ENCODE measurements at regions not wholly inside any gene's neighbourhood (a gene's known extent, or its start where the extent isn't known, plus 50 kb on each side); places are given as distances from the start of the nearest gene placed in this dataset.

- H3K4me1 ChIP-seq (ENCODE audit: insufficient read depth), result no peaks in the 10 kb centered on the region
- no peaks in the 10 kb centered on the region for H3K36me3 ChIP-seq
- intact Hi-C loops (cut with DNase I), result no loop called here
- WGBS, 3 donors, result 51 to 73% (median 71%) methylated on average over 3 of the region's 3 CpGs
- no peak overlapping the region for H3K4me3 ChIP-seq
- no peak overlapping the region for H3K27ac ChIP-seq
- no peak for TF ChIP-seq POLR2A (IDR thresholded peaks at IDR 0.05)
- no peak for TF ChIP-seq EP300 (IDR thresholded peaks at IDR 0.05)
- no peak for TF ChIP-seq CTCF (IDR thresholded peaks at IDR 0.05)
- no peaks in the 10 kb centered on the region for H3K27me3 ChIP-seq
- H3K9me3 ChIP-seq, result no peaks in the 10 kb centered on the region
- no peak for DNase-seq
These were observed 186.0 kb upstream of the WDFY3 start for GRCh38 chr4:85152480-85152879.

- 43 to 96% (median 93%) methylated on average over 1 of the region's 1 CpG for WGBS, 3 donors
- H3K36me3 ChIP-seq, result no peaks in the 10 kb centered on the region
- TF ChIP-seq EP300 (IDR thresholded peaks at IDR 0.05) (no peak), CTCF (IDR thresholded peaks at IDR 0.05) (no peak), POLR2A (IDR thresholded peaks at IDR 0.05) (no peak)
- H3K9me3 ChIP-seq, result no peaks in the 10 kb centered on the region
- H3K4me1 ChIP-seq (ENCODE audit: insufficient read depth), result no peaks in the 10 kb centered on the region
- intact Hi-C loops (cut with DNase I), result no loop called here
- H3K27me3 ChIP-seq, result no peaks in the 10 kb centered on the region
- no peak overlapping the region for H3K27ac ChIP-seq
- no peak overlapping the region for H3K4me3 ChIP-seq
- DNase-seq, result no peak
These were observed 186.7 kb upstream of the WDFY3 start for GRCh38 chr4:85153221-85153620.

GRCh38 chr4:85154591-85154990 lies 188.1 kb upstream of the WDFY3 start:
- DNase-seq, result no peak

GRCh38 chr4:85165808-85166207 lies 199.3 kb upstream of the WDFY3 start:
- TF ChIP-seq EP300 (IDR thresholded peaks at IDR 0.05), result no peak
- TF ChIP-seq CTCF (IDR thresholded peaks at IDR 0.05), result no peak
- TF ChIP-seq POLR2A (IDR thresholded peaks at IDR 0.05), result no peak
- H3K9me3 ChIP-seq, result no peaks in the 10 kb centered on the region
- no peak overlapping the region for H3K4me3 ChIP-seq
- intact Hi-C loops (cut with DNase I), result no loop called here
- H3K4me1 ChIP-seq (ENCODE audit: insufficient read depth), result no peaks in the 10 kb centered on the region
- 69 to 77% (median 70%) methylated on average over 2 of the region's 2 CpGs for WGBS, 3 donors
- no peak overlapping the region for H3K27ac ChIP-seq
- H3K27me3 ChIP-seq, result no peaks in the 10 kb centered on the region
- DNase-seq, result no peak
- H3K36me3 ChIP-seq, result no peaks in the 10 kb centered on the region

More at GRCh38 chr4:85154591-85154990, 188.1 kb upstream of the WDFY3 start:
- Histone ChIP-seq H3K27me3 (no peaks in the 10 kb centered on the region), H3K36me3 (no peaks in the 10 kb centered on the region), H3K27ac (no peak overlapping the region), H3K9me3 (no peaks in the 10 kb centered on the region), H3K4me1 (ENCODE audit: insufficient read depth) (no peaks in the 10 kb centered on the region), H3K4me3 (no peak overlapping the region)
- intact Hi-C loops (cut with DNase I), result no loop called here
- WGBS, 3 donors, result 73 to 90% (median 74%) methylated on average over 1 of the region's 1 CpG
- no peak for TF ChIP-seq CTCF (IDR thresholded peaks at IDR 0.05)
- no peak for TF ChIP-seq POLR2A (IDR thresholded peaks at IDR 0.05)
- TF ChIP-seq EP300 (IDR thresholded peaks at IDR 0.05), result no peak

GRCh38 chr4:85166318-85166717 lies 199.8 kb upstream of the WDFY3 start:
- H3K4me1 ChIP-seq (ENCODE audit: insufficient read depth), result no peaks in the 10 kb centered on the region
- DNase-seq, result no peak
- no peaks in the 10 kb centered on the region for H3K27me3 ChIP-seq
- no peak overlapping the region for H3K27ac ChIP-seq
- 22 to 40% (median 37%) methylated on average over 3 of the region's 3 CpGs for WGBS, 3 donors
- intact Hi-C loops (cut with DNase I), result no loop called here
- no peaks in the 10 kb centered on the region for H3K36me3 ChIP-seq
- TF ChIP-seq POLR2A (IDR thresholded peaks at IDR 0.05), result no peak
- TF ChIP-seq EP300 (IDR thresholded peaks at IDR 0.05), result no peak
- no peak for TF ChIP-seq CTCF (IDR thresholded peaks at IDR 0.05)
- H3K4me3 ChIP-seq, result no peak overlapping the region
- H3K9me3 ChIP-seq, result no peaks in the 10 kb centered on the region
